ENCODE measurements at regions not wholly inside any gene's neighbourhood (a gene's known extent, or its start where the extent isn't known, plus 50 kb on each side); places are given as distances from the start of the nearest gene placed in this dataset.
"Not testable (repeated sequence)": the region's sequence is repeated elsewhere in the genome, so short reads cannot be mapped to it uniquely, and the experiment has no call there.

- no peak overlapping the region for H3K4me3 ChIP-seq
- H3K9me3 ChIP-seq: no peaks in the 10 kb centered on the region
- no peaks in the 10 kb centered on the region for H3K36me3 ChIP-seq
- no peak for DNase-seq
- no peaks in the 10 kb centered on the region for H3K27me3 ChIP-seq
Observed at GRCh38 chr1:94670273-94670672, 128.7 kb upstream of the F3 start.

- DNase-seq: no peak
- Histone ChIP-seq H3K36me3 (no peaks in the 10 kb centered on the region), H3K27me3 (no peaks in the 10 kb centered on the region), H3K4me3 (no peak overlapping the region), H3K9me3 (no peaks in the 10 kb centered on the region)
Observed at GRCh38 chr1:94669198-94669597, 127.6 kb upstream of the F3 start.

GRCh38 chr1:94668528-94668927, 127.0 kb upstream of the F3 start:
- no peaks in the 10 kb centered on the region for H3K9me3 ChIP-seq
- no peaks in the 10 kb centered on the region for H3K36me3 ChIP-seq
- H3K4me3 ChIP-seq: no peak overlapping the region
- DNase-seq: no peak
- H3K27me3 ChIP-seq: no peaks in the 10 kb centered on the region

- Histone ChIP-seq H3K27me3 (no peaks in the 10 kb centered on the region), H3K36me3 (no peaks in the 10 kb centered on the region), H3K4me3 (no peak overlapping the region), H3K9me3 (no peaks in the 10 kb centered on the region)
- DNase-seq: no peak
Observed at GRCh38 chr1:94667818-94668217, 126.3 kb upstream of the F3 start.

GRCh38 chr1:94666797-94667196, 125.2 kb upstream of the F3 start:
- Histone ChIP-seq H3K36me3 (no peaks in the 10 kb centered on the region), H3K4me3 (no peak overlapping the region), H3K9me3 (no peaks in the 10 kb centered on the region), H3K27me3 (no peaks in the 10 kb centered on the region)
- DNase-seq: no peak

GRCh38 chr1:94661431-94661932, 119.9 kb upstream of the F3 start:
- no peaks in the 10 kb centered on the region for H3K27me3 ChIP-seq
- no peak overlapping the region for H3K4me3 ChIP-seq
- no peaks in the 10 kb centered on the region for H3K36me3 ChIP-seq
- no peaks in the 10 kb centered on the region for H3K9me3 ChIP-seq
- DNase-seq: no peak

- Histone ChIP-seq H3K9me3 (no peaks in the 10 kb centered on the region), H3K36me3 (no peaks in the 10 kb centered on the region), H3K4me3 (no peak overlapping the region), H3K27me3 (no peaks in the 10 kb centered on the region)
- DNase-seq: no peak
Observed at GRCh38 chr1:94660994-94661393, 119.4 kb upstream of the F3 start.

GRCh38 chr1:94660258-94660657, 118.7 kb upstream of the F3 start:
- DNase-seq: no peak
- H3K27me3 ChIP-seq: no peaks in the 10 kb centered on the region
- no peaks in the 10 kb centered on the region for H3K9me3 ChIP-seq
- no peaks in the 10 kb centered on the region for H3K36me3 ChIP-seq
- no peak overlapping the region for H3K4me3 ChIP-seq

GRCh38 chr1:94659202-94659601, 117.6 kb upstream of the F3 start:
- not testable (repeated sequence) for H3K4me3 ChIP-seq, H3K27me3 ChIP-seq, H3K9me3 ChIP-seq, H3K36me3 ChIP-seq, DNase-seq

- DNase-seq: peak; percentile 77
- Histone ChIP-seq H3K9me3 (no peaks in the 10 kb centered on the region), H3K27me3 (no peaks in the 10 kb centered on the region), H3K36me3 (no peaks in the 10 kb centered on the region), H3K4me3 (no peak overlapping the region)
Observed at GRCh38 chr1:94658221-94658620, 116.7 kb upstream of the F3 start.

- peak; percentile 11 for DNase-seq
- not testable (repeated sequence) for H3K27me3 ChIP-seq, H3K36me3 ChIP-seq, H3K4me3 ChIP-seq, H3K9me3 ChIP-seq
Observed at GRCh38 chr1:94657776-94658175, 116.2 kb upstream of the F3 start.

GRCh38 chr1:94656967-94657366, 115.4 kb upstream of the F3 start:
- DNase-seq: no peak
- Histone ChIP-seq H3K27me3 (no peaks in the 10 kb centered on the region), H3K9me3 (no peaks in the 10 kb centered on the region), H3K36me3 (no peaks in the 10 kb centered on the region), H3K4me3 (no peak overlapping the region)

GRCh38 chr1:94654919-94655318, 113.4 kb upstream of the F3 start:
- no peak overlapping the region for H3K4me3 ChIP-seq
- no peaks in the 10 kb centered on the region for H3K9me3 ChIP-seq
- no peak for DNase-seq
- no peaks in the 10 kb centered on the region for H3K27me3 ChIP-seq
- no peaks in the 10 kb centered on the region for H3K36me3 ChIP-seq

- Histone ChIP-seq H3K9me3 (no peaks in the 10 kb centered on the region), H3K4me3 (no peak overlapping the region), H3K27me3 (no peaks in the 10 kb centered on the region), H3K36me3 (no peaks in the 10 kb centered on the region)
- DNase-seq: no peak
Observed at GRCh38 chr1:94654459-94654858, 112.9 kb upstream of the F3 start.

GRCh38 chr1:94654031-94654430, 112.5 kb upstream of the F3 start:
- Histone ChIP-seq H3K9me3 (no peaks in the 10 kb centered on the region), H3K27me3 (no peaks in the 10 kb centered on the region), H3K4me3 (no peak overlapping the region), H3K36me3 (no peaks in the 10 kb centered on the region)
- no peak for DNase-seq

- Histone ChIP-seq H3K36me3 (no peaks in the 10 kb centered on the region), H3K27me3 (no peaks in the 10 kb centered on the region), H3K9me3 (no peaks in the 10 kb centered on the region), H3K4me3 (no peak overlapping the region)
- no peak for DNase-seq
Observed at GRCh38 chr1:94653454-94653853, 111.9 kb upstream of the F3 start.

GRCh38 chr1:94651076-94651475, 109.5 kb upstream of the F3 start:
- H3K36me3 ChIP-seq: no peaks in the 10 kb centered on the region
- H3K9me3 ChIP-seq: no peaks in the 10 kb centered on the region
- no peak overlapping the region for H3K4me3 ChIP-seq
- H3K27me3 ChIP-seq: no peaks in the 10 kb centered on the region
- no peak for DNase-seq

- DNase-seq: no peak
- no peaks in the 10 kb centered on the region for H3K27me3 ChIP-seq
Observed at GRCh38 chr1:94650301-94650700, 108.7 kb upstream of the F3 start.

More at GRCh38 chr1:94650301-94650700, 108.7 kb upstream of the F3 start:
- Histone ChIP-seq H3K4me3 (no peak overlapping the region), H3K36me3 (no peaks in the 10 kb centered on the region), H3K9me3 (no peaks in the 10 kb centered on the region)

Measured in MG63 (cell line).